ENCODE measurements at regions not wholly inside any gene's neighbourhood (a gene's known extent, or its start where the extent isn't known, plus 50 kb on each side); places are given as distances from the start of the nearest gene placed in this dataset.

GRCh38 chr20:53713328-53714056 lies 119.9 kb upstream of the ZNF217 start:
- no peaks in the 10 kb centered on the region for H3K27me3 ChIP-seq (ENCODE audit: control insufficient read depth in 2 of 2, insufficient read depth in 2 of 2, low read length in 2 of 2)
- no peaks in the 10 kb centered on the region for H3K4me1 ChIP-seq (ENCODE audit: control insufficient read depth in 2 of 2, insufficient read depth in 2 of 2, low read length in 2 of 2)
- H3K4me3 ChIP-seq (ENCODE audit: low read length in 2 of 2), result no peak overlapping the region
- no peaks in the 10 kb centered on the region for H3K9me3 ChIP-seq (ENCODE audit: control insufficient read depth in 2 of 2, low read length in 2 of 2)
- no peak overlapping the region for H3K27ac ChIP-seq (ENCODE audit: low read depth in 2 of 2, low read length in 2 of 2)
- H3K9ac ChIP-seq (ENCODE audit: low read depth in 1 of 2, low read length in 2 of 2), result no peak overlapping the region
- H3K36me3 ChIP-seq (ENCODE audit: control insufficient read depth in 2 of 2, insufficient read depth in 2 of 2, low read length in 2 of 2), result no peaks in the 10 kb centered on the region

DNA sequence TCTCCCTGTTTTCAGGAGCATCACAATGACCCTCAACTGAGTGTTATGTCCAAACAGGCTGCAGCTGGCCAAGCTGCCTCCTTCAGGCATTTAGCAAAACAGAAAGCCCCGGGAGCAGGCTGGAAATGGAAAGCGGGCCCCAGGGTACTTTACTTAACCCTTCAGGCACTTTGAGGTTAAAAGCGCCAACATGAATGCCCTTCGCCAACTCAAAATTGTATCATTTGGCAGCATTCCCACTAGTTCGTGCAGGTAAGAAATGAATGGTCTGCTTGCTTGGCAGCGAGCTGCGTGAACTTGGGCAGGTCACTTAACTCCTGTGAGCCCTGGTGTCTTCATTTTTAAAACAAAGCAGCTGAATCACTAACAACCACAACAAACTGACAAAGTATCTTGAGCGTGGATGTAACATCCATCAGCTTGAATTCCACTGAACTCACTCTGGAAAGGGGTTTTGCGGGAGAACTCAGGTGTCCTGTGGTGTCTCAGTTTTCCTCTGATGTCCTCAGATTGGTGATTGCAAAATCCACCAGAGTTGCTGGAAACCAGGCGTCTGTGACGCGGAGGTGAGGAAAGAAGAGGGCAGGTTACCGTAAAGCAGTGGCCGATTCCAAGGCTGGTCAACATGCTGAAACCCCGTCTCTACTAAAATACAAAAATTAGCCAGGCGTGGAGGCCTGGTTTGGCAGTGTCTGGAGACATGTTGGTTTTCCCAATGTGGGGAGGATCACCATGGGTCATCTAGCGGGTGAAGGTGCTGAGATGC lies 118.8 kb upstream of the ZNF217 start:
- Histone ChIP-seq H3K4me1 (ENCODE audit: control insufficient read depth in 2 of 2, insufficient read depth in 2 of 2, low read length in 2 of 2) (peaks cover 2 to 3% of the 10 kb centered on the region in 2 donors), H3K36me3 (ENCODE audit: control insufficient read depth in 2 of 2, insufficient read depth in 2 of 2, low read length in 2 of 2) (no peaks in the 10 kb centered on the region), H3K27me3 (ENCODE audit: control insufficient read depth in 2 of 2, insufficient read depth in 2 of 2, low read length in 2 of 2) (no peaks in the 10 kb centered on the region), H3K4me3 (ENCODE audit: low read length in 2 of 2) (no peak overlapping the region), H3K9ac (ENCODE audit: low read depth in 1 of 2, low read length in 2 of 2) (no peak overlapping the region), H3K9me3 (ENCODE audit: control insufficient read depth in 2 of 2, low read length in 2 of 2) (no peaks in the 10 kb centered on the region), H3K27ac (ENCODE audit: low read depth in 2 of 2, low read length in 2 of 2) (no peak overlapping the region)

- Histone ChIP-seq H3K27ac (ENCODE audit: low read depth in 2 of 2, low read length in 2 of 2) (no peak overlapping the region), H3K36me3 (ENCODE audit: control insufficient read depth in 2 of 2, insufficient read depth in 2 of 2, low read length in 2 of 2) (no peaks in the 10 kb centered on the region), H3K9ac (ENCODE audit: low read depth in 1 of 2, low read length in 2 of 2) (no peak overlapping the region), H3K4me1 (ENCODE audit: control insufficient read depth in 2 of 2, insufficient read depth in 2 of 2, low read length in 2 of 2) (peaks cover 7% of the 10 kb centered on the region in 2 donors), H3K4me3 (ENCODE audit: low read length in 2 of 2) (no peak overlapping the region), H3K27me3 (ENCODE audit: control insufficient read depth in 2 of 2, insufficient read depth in 2 of 2, low read length in 2 of 2) (no peaks in the 10 kb centered on the region), H3K9me3 (ENCODE audit: control insufficient read depth in 2 of 2, low read length in 2 of 2) (no peaks in the 10 kb centered on the region)
Measured at GRCh38 chr20:53711333-53712211, 117.9 kb upstream of the ZNF217 start.

DNA sequence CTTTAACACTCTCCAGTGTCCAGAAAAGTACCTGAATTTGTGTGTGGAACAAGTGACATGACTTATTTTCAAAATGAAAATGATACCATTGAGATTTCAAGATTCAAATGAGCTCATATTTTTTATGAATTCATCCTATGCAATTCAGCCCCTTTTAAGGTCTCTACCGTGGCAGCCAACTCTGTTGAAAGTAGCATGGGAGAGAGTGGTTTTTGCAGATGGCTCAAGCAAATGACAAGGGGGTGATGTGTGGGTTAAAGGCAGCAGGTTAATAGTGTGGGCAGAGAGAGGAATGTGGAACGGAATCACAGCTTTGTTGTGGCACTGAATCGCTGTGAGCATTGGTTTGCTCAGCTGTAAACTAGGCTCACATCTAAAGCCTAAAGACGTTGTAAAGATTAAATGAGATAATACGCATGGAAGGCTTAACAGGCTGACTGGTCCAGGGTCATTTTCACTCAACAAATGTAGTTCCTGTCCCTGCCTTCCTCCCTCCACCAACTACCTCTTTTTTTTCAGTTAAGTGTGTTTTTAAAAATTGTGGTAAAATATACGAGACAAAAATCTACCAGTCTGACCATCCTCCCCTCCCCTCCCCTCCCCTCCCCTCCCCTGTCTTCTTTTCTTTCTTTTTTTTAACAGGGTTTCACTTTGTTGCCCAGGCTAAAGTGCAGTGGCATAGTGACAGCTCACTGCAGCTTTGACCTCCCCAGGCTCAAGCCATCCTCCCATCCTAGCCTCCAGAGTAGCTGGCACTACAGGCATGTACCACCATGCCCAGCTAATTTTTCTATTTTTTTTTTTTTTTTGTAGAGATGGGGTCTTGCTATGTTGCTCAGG lies 114.7 kb upstream of the ZNF217 start:
- Histone ChIP-seq H3K36me3 (ENCODE audit: control insufficient read depth in 2 of 2, insufficient read depth in 2 of 2, low read length in 2 of 2) (no peaks in the 10 kb centered on the region), H3K9ac (ENCODE audit: low read depth in 1 of 2, low read length in 2 of 2) (peak overlapping the region in 1 of 2 donors; percentile 3), H3K27me3 (ENCODE audit: control insufficient read depth in 2 of 2, insufficient read depth in 2 of 2, low read length in 2 of 2) (no peaks in the 10 kb centered on the region), H3K9me3 (ENCODE audit: control insufficient read depth in 2 of 2, low read length in 2 of 2) (no peaks in the 10 kb centered on the region), H3K27ac (ENCODE audit: low read depth in 2 of 2, low read length in 2 of 2) (peak overlapping the region; percentile 43 to 70), H3K4me1 (ENCODE audit: control insufficient read depth in 2 of 2, insufficient read depth in 2 of 2, low read length in 2 of 2) (peaks cover 7 to 9% of the 10 kb centered on the region in 2 donors), H3K4me3 (ENCODE audit: low read length in 2 of 2) (no peak overlapping the region)

GRCh38 chr20:53707371-53708055 lies 113.9 kb upstream of the ZNF217 start:
- H3K9me3 ChIP-seq (ENCODE audit: control insufficient read depth in 2 of 2, low read length in 2 of 2), result no peaks in the 10 kb centered on the region
- no peaks in the 10 kb centered on the region for H3K36me3 ChIP-seq (ENCODE audit: control insufficient read depth in 2 of 2, insufficient read depth in 2 of 2, low read length in 2 of 2)
- no peak overlapping the region for H3K4me3 ChIP-seq (ENCODE audit: low read length in 2 of 2)
- H3K27me3 ChIP-seq (ENCODE audit: control insufficient read depth in 2 of 2, insufficient read depth in 2 of 2, low read length in 2 of 2), result no peaks in the 10 kb centered on the region
- H3K4me1 ChIP-seq (ENCODE audit: control insufficient read depth in 2 of 2, insufficient read depth in 2 of 2, low read length in 2 of 2), result peaks cover 7 to 9% of the 10 kb centered on the region in 2 donors
- peak overlapping the region; percentile 61 to 70 for H3K27ac ChIP-seq (ENCODE audit: low read depth in 2 of 2, low read length in 2 of 2)
- no peak overlapping the region for H3K9ac ChIP-seq (ENCODE audit: low read depth in 1 of 2, low read length in 2 of 2)

DNA sequence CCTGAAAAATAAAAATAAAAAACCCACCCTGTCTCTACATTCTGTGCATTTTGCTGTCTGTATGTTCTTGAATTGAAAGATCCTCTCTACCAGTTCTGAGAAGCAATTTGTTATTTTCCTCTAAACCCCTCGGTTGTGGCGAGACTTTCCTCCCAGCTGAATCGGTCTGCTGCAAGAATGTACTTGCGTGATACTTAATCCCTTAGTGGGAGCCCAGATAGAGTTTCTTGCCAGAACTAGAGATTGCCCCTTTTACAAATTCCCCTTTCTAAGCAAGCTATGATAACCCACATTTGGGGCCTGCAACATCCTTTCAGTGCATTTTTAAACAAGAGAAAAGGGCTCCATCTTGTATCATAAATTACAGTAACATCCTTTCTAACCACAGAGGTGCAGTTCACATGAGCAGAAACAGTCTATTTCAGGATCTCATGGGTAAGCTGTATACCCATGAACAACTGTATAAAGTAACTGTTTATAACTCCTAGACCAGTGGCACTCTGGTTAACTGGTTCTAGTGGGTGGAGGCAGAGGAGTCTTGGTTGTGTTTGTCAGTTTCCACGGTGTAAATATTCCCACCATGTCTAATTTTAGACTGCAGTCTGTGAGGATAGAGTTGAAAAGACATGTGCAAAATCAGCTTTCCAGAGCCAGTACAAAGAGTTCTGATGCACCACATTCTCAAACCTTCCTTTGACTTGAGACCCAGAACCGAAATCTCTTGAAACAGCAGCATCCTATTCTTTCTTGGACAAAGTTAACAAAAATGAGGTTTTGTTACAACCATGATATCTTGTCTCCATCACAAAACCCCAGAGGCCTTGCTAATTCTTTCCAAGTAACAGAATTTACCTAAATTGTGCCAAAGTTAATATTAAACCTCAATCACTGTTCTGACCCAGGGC lies 113.1 kb upstream of the ZNF217 start:
- no peaks in the 10 kb centered on the region for H3K27me3 ChIP-seq (ENCODE audit: control insufficient read depth in 2 of 2, insufficient read depth in 2 of 2, low read length in 2 of 2)
- H3K27ac ChIP-seq (ENCODE audit: low read depth in 2 of 2, low read length in 2 of 2), result peak overlapping the region; percentile 61 to 70
- peaks cover 7 to 9% of the 10 kb centered on the region in 2 donors for H3K4me1 ChIP-seq (ENCODE audit: control insufficient read depth in 2 of 2, insufficient read depth in 2 of 2, low read length in 2 of 2)
- no peak overlapping the region for H3K9ac ChIP-seq (ENCODE audit: low read depth in 1 of 2, low read length in 2 of 2)
- H3K36me3 ChIP-seq (ENCODE audit: control insufficient read depth in 2 of 2, insufficient read depth in 2 of 2, low read length in 2 of 2), result no peaks in the 10 kb centered on the region
- no peak overlapping the region for H3K4me3 ChIP-seq (ENCODE audit: low read length in 2 of 2)
- no peaks in the 10 kb centered on the region for H3K9me3 ChIP-seq (ENCODE audit: control insufficient read depth in 2 of 2, low read length in 2 of 2)

DNA sequence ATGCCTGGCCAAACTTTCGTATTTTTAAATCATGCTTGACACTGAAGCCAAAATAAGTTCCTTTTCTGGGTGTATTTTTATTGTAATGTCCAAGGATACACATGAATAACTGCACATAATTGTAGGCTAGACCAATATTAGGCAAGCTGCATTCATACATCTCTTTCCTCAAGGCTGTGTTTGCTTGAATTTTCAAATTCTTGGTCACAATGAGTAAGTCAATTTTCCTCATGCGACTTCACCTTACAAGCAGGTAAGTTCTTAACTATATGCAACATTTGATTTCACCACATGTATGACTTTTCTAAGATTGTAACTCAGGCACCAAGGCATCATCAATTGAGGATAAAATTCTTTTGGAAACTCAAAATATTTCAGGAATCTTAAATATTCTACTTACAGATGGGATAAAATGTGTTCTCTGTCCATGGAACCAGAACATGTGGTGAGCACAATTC lies 112.4 kb upstream of the ZNF217 start:
- no peaks in the 10 kb centered on the region for H3K27me3 ChIP-seq (ENCODE audit: control insufficient read depth in 2 of 2, insufficient read depth in 2 of 2, low read length in 2 of 2)
- no peaks in the 10 kb centered on the region for H3K36me3 ChIP-seq (ENCODE audit: control insufficient read depth in 2 of 2, insufficient read depth in 2 of 2, low read length in 2 of 2)
- no peaks in the 10 kb centered on the region for H3K9me3 ChIP-seq (ENCODE audit: control insufficient read depth in 2 of 2, low read length in 2 of 2)
- H3K27ac ChIP-seq (ENCODE audit: low read depth in 2 of 2, low read length in 2 of 2), result peak overlapping the region; percentile 61 to 70
- H3K4me1 ChIP-seq (ENCODE audit: control insufficient read depth in 2 of 2, insufficient read depth in 2 of 2, low read length in 2 of 2), result peaks cover 7 to 9% of the 10 kb centered on the region in 2 donors
- no peak overlapping the region for H3K9ac ChIP-seq (ENCODE audit: low read depth in 1 of 2, low read length in 2 of 2)
- H3K4me3 ChIP-seq (ENCODE audit: low read length in 2 of 2), result no peak overlapping the region

DNA sequence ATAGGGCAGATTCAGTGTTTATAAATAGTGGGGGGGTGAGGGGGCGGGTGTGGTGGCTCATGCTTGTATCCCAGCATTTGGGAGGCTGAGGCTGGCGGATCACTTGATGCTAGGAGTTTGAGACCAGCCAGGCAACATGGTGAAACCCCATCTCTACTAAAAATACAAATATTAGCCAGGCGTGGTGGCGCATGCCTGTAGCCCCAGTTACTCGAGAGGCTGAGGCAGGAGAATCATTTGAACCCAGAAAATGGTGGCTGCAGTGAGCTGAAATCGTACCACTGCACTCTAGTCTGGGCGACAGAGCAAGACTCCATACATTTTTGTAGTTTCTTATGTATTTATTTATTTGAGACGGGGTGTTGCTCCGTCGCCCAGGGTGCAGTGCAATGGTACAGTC lies 109.0 kb upstream of the ZNF217 start:
- no peaks in the 10 kb centered on the region for H3K27me3 ChIP-seq (ENCODE audit: control insufficient read depth in 2 of 2, insufficient read depth in 2 of 2, low read length in 2 of 2)
- no peak overlapping the region for H3K9ac ChIP-seq (ENCODE audit: low read depth in 1 of 2, low read length in 2 of 2)
- no peak overlapping the region for H3K27ac ChIP-seq (ENCODE audit: low read depth in 2 of 2, low read length in 2 of 2)
- no peaks in the 10 kb centered on the region for H3K36me3 ChIP-seq (ENCODE audit: control insufficient read depth in 2 of 2, insufficient read depth in 2 of 2, low read length in 2 of 2)
- no peak overlapping the region for H3K4me3 ChIP-seq (ENCODE audit: low read length in 2 of 2)
- no peaks in the 10 kb centered on the region for H3K9me3 ChIP-seq (ENCODE audit: control insufficient read depth in 2 of 2, low read length in 2 of 2)
- peaks cover 6 to 13% of the 10 kb centered on the region in 2 donors for H3K4me1 ChIP-seq (ENCODE audit: control insufficient read depth in 2 of 2, insufficient read depth in 2 of 2, low read length in 2 of 2)
